Smooth muscle cell (in vitro differentiated cells): ENCODE measurements at regions not wholly inside any gene's neighbourhood (a gene's known extent, or its start where the extent isn't known, plus 50 kb on each side); places are given as distances from the start of the nearest gene placed in this dataset.

Source experiments
- DNase-seq: peaks from one replicate; lab custom pipeline; 2025; ENCODE audit not compliant: unreplicated experiment; lab: John Stamatoyannopoulos, UW
- H2AFZ ChIP-seq: fragments of 200-600 bp; sonication (generic); 2 replicates; pipeline ENCODE4 v1.6.0; 2016; ENCODE audit warnings: antibody characterized with exemption, low read depth, mild to moderate bottlenecking
- H3F3A ChIP-seq: fragments of 200-600 bp; sonication (generic); 2 replicates; pipeline ENCODE4 v1.6.0; 2017; ENCODE audit warnings: antibody characterized with exemption, low read depth
- H3K27ac ChIP-seq: fragments of 200-600 bp; sonication (generic); 2 replicates; pipeline ENCODE4 v1.5.1; 2016; ENCODE audit warnings: low read depth, mild to moderate bottlenecking
- H3K27me3 ChIP-seq: fragments of 200-600 bp; sonication (generic); 2 replicates; pipeline ENCODE4 v1.6.1; 2016; ENCODE audit warnings: low read depth, mild to moderate bottlenecking
- H3K36me3 ChIP-seq: fragments of 200-600 bp; sonication (generic); 2 replicates; pipeline ENCODE4 v1.5.1; 2016; ENCODE audit warnings: low read depth
- H3K4me1 ChIP-seq: fragments of 200-600 bp; sonication (generic); 2 replicates; pipeline ENCODE4 v1.5.1; 2016; ENCODE audit warnings: low read depth
- H3K4me2 ChIP-seq: fragments of 200-600 bp; sonication (generic); 2 replicates; pipeline ENCODE4 v1.6.0; 2016; ENCODE audit warnings: mild to moderate bottlenecking
- H3K4me3 ChIP-seq: fragments of 200-600 bp; sonication (generic); 2 replicates; pipeline ENCODE4 v1.5.1; 2016; ENCODE audit warnings: mild to moderate bottlenecking
- H3K79me2 ChIP-seq: fragments of 200-600 bp; sonication (generic); 2 replicates; pipeline ENCODE4 v1.6.0; 2016; ENCODE audit warnings: low read depth, mild to moderate bottlenecking
- H3K9ac ChIP-seq: fragments of 200-600 bp; sonication (generic); 2 replicates; pipeline ENCODE4 v1.6.0; 2016; ENCODE audit warnings: low read depth
- H3K9me3 ChIP-seq: fragments of 200-600 bp; sonication (generic); replicated peaks from 2 replicates; pipeline ENCODE4 v1.5.1; 2016; ENCODE audit warnings: low read depth
- H4K20me1 ChIP-seq: fragments of 200-600 bp; sonication (generic); 2 replicates; pipeline ENCODE4 v1.6.0; 2016; ENCODE audit warnings: low read depth
- CTCF ChIP-seq: fragments of 200-600 bp; sonication (generic); IDR thresholded peaks from 2 replicates; pipeline ENCODE4 v1.5.1; 2017; ENCODE audit warnings: borderline replicate concordance, mild to moderate bottlenecking, antibody characterized with exemption; ENCODE audit not compliant: insufficient read depth, poor library complexity, severe bottlenecking
- WGBS: methylation state at CpG from one replicate; pipeline ENCODE4 v1.1.7; 2016; ENCODE audit warnings: low lambda C conversion rate; 5-methylcytosine and 5-hydroxymethylcytosine counted together

- Histone ChIP-seq H2AFZ (no peak overlapping the region), H3K36me3 (no peaks in the 10 kb centered on the region), H3K9ac (no peak overlapping the region), H3K4me1 (no peaks in the 10 kb centered on the region), H3K4me2 (no peak overlapping the region), H3K79me2 (no peaks in the 10 kb centered on the region), H3K27me3 (no peaks in the 10 kb centered on the region), H3K27ac (no peak overlapping the region), H4K20me1 (no peaks in the 10 kb centered on the region), H3K4me3 (no peak overlapping the region), H3K9me3 (no peaks in the 10 kb centered on the region), H3F3A (no peaks in the 10 kb centered on the region)
- no peak for DNase-seq
- WGBS: 47% methylated on average over 4 of the region's 4 CpGs
- no peak for TF ChIP-seq CTCF
Observed at GRCh38 chr1:56137090-56137489, 442.3 kb downstream of the PLPP3 start.

DNA sequence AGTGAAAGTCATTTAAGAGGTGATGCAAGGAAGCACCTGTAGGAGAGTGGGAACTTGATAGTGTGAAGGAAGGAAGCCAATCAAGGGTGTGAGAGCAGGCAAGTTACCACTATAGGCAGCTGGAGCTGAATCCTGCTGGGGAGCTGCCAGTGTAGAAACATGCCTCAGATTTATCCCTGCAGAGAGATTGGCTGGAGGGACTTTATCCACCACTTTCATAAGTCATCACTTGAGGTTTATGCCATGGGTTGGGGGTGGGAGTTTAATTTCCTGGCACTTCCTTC lies 443.6 kb downstream of the PLPP3 start:
- TF ChIP-seq CTCF: no peak

DNA sequence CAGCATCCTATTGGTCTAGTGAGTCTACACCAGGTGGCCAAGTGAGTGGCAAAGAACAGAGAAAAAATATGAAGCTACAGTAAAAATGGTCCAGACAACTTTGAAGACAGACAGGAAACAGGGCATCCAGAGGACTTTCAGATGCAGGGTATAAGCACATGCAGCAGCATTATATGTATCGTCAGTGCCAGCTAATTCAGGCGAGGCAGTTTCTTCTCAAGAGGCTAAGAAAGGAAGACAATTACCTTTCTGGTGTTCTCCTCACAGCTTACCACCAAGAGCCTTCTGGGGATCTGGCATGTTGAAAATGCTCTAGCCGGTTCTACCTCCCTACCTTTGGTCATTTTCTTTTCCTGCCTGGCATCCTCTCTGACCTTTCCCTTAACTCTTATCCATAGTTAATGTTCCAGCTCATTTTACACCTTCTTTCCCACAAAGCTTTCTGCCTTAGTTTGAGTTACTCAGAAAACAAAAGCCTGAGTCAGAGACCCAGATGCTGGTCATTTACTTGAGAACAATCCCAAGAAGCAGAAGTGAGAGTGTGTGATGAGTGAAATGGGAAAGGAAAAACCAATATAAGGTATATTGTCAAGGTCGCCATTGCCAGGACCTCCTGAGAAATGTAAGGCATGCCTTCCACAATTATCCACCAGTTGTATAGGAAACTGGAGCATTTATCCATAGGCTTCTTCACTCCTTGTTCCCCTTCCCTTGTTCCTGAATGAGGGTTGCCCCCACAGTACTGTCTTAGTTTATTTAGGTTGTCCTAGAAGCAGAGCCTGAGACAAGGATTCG lies 444.1 kb downstream of the PLPP3 start:
- DNase-seq: no peak
- H3K9me3 ChIP-seq: no peaks in the 10 kb centered on the region
- H3K4me1 ChIP-seq: no peaks in the 10 kb centered on the region
- H3F3A ChIP-seq: no peaks in the 10 kb centered on the region
- no peaks in the 10 kb centered on the region for H3K36me3 ChIP-seq
- WGBS: 94% methylated on average over 5 of the region's 5 CpGs
- H3K9ac ChIP-seq: no peak overlapping the region
- H3K27ac ChIP-seq: no peak overlapping the region
- H2AFZ ChIP-seq: no peak overlapping the region
- no peaks in the 10 kb centered on the region for H3K79me2 ChIP-seq
- no peaks in the 10 kb centered on the region for H3K27me3 ChIP-seq
- no peak overlapping the region for H3K4me3 ChIP-seq
- no peak overlapping the region for H3K4me2 ChIP-seq
- no peaks in the 10 kb centered on the region for H4K20me1 ChIP-seq
- TF ChIP-seq CTCF: no peak

More for the DNA sequence above, 443.6 kb downstream of the PLPP3 start:
- Histone ChIP-seq H3F3A (no peaks in the 10 kb centered on the region), H3K27me3 (no peaks in the 10 kb centered on the region), H3K27ac (no peak overlapping the region), H3K9me3 (no peaks in the 10 kb centered on the region), H4K20me1 (no peaks in the 10 kb centered on the region), H2AFZ (no peak overlapping the region), H3K4me3 (no peak overlapping the region), H3K36me3 (no peaks in the 10 kb centered on the region), H3K4me1 (no peaks in the 10 kb centered on the region), H3K9ac (no peak overlapping the region), H3K4me2 (no peak overlapping the region), H3K79me2 (no peaks in the 10 kb centered on the region)
- no peak for DNase-seq
